NCI-H1417 treated with DMSO at 0.1 percent for 48 hours (cell line): ENCODE measurements at regions not wholly inside any gene's neighbourhood (a gene's known extent, or its start where the extent isn't known, plus 50 kb on each side); places are given as distances from the start of the nearest gene placed in this dataset.

ENCODE experiments used
- DNase-seq: peaks from one replicate; lab custom pipeline; 2025; lab: John Stamatoyannopoulos, UW

DNA sequence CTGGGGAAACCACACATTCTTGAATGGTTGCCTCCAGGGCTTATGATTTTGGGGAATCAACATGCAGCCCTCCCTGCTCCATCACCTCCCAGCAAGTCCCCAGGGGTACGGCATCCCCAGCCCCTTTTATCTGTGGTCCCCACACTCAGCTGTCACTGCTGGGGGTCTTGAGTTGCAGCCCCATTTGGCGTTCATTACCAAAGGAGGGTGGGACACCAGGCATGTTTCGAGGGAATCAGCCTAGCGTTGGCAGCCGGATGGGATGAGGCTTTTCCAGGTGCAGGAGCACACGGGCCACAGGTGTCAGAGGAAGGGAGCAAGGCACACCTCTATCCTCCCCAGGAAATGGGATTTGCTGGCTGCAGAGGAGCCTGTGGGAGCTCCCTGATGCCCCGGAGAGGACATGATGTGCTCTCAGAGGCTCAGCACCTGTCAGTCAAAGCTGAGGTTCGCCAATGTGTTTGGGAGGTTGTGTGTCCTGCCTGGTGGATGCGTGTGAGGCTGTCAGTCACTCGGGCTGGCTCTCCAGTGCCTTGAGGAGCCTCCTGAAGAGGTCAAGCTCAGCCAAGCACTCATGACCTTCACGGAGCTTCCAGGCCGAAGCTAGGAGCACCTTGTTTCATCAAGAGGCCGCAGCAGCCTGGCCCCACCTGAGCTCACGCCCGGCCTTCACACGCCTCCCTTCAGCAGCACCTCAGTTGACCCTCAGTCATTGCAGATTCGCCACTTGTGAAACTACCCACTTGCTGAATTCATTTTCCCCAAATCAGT is 95.0 kb downstream of the ERMARD start:
- DNase-seq, result no peak

DNA sequence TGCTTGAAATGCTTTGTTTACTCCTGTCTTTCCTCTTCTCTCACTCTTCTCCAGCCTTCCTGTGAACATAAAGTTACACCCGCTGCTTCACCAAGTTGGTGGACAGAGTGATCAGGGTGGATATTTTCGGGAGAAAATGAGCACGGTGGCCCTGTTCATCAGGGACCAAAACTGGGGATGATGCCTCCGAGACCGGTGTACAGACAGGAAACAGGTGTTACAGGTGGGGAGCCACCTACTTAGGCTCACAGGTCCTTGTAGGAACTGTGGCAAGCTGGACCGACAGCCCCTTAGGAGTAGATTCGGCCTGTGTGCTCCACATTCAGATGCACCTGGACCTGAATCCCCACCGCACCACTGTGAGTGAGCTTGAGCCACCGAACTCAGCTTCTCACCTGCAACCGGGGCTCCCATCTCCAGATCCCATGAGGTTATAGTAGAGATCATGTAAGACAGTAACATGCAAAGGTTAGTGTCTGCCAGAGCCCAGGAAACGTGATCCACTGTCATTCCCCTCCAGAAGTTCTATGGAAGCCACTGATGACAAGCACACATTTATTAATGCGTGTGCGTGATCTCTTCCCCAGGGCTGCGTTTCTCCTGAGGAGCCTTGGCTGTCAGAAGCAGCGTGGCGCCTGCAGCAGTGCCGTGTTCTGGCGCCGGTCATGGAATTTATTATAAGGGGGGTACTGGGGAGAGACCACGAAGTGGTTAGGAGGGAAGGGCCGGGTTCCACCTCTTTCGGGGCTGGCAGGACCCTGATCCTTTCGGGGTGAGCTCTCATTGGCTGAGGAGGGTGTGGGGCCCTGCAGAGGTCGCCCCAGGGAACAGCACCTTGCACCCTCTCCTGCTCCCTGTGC is 94.2 kb downstream of the ERMARD start:
- no peak for DNase-seq

DNA sequence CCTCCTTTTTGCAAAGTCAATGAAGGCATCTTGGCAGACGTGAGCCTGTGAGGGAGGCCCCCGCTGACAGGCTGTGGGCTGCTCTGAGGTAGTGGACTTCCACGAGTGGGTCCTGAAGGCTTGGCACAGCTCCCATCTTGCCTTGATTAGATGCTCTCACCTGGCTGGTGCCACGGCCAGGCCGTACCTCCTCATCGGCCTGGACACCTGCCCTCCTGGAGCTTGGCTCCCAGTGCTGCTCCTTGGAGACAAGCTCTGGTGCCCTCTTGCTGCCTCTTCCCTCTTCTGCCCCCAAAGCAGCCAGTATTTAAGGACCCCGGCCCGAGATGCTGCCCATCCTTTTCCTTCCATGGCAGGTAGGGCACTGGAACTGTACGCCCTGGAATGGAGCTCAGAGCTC is 93.5 kb downstream of the ERMARD start:
- DNase-seq, result no peak

DNA sequence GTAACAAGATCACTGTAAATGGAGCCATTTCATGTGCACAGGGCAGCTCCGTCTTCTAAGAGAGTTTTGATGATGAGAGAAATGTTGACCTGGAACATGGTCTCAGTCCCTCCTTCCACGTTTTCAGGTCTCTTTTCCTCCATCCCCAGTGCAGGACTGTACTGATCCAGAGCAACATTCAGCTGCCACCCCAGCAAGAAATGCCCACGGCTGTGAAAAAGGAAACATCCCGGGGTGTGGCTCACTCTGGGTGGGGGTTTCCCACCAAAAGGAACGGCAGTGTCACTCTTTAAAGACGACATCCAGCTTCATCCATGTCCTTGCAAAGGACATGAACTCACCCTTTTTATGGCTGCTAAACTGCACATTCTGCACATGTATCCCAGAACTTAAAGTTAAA is 92.6 kb downstream of the ERMARD start:
- no peak for DNase-seq

DNA sequence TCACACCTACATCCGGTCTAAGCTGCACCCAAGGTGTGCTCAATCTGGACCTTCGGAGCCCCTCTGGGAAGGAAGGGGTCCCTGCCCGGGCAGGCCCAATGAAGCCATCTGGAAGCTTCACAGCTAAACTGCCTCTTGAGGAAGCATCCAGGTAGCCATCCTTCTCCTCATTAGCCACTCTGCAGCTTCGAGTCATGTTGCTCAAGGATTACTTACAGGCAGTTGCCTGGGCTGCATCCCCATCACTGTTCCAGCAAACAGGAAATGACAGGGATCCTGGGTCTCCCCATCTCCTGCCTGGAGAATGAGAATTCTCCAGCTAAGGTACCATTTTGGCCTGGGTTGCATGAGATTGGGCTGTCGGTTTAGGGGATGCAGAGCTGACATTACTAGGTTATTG is 91.7 kb downstream of the ERMARD start:
- no peak for DNase-seq

DNA sequence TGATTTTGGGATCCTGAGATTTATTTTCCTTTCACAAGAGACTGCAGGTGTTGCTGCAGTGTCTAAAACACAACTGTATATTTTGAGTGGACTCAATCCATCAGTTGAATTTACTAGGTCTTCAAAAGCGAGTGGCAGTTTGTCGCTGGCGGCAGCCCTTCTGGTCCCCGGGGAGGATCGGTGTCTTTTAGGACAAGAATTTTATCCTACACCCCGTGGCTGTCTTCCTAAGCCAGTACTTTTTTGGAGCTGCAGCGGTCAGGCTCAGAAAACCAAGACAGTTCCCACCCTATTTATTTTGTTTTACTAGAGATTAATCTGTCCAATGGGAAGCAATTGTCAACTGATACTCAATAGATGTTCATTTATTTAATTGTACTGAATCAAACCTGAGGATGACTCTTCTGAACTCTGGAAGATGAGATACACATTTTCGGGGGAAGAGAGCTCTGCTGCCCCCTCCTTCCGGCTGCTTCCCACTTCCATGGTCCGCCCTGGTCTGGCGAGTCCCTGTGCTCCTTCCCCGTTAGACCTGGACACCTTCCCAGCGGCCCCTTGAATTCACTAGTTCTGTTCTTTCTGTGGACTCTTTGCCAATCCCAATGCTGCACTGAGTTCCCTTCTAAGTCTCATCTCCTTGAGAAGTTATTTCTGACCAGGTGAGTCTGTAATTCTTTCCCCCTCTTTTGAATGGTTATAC is 90.6 kb downstream of the ERMARD start:
- DNase-seq, result no peak

DNA sequence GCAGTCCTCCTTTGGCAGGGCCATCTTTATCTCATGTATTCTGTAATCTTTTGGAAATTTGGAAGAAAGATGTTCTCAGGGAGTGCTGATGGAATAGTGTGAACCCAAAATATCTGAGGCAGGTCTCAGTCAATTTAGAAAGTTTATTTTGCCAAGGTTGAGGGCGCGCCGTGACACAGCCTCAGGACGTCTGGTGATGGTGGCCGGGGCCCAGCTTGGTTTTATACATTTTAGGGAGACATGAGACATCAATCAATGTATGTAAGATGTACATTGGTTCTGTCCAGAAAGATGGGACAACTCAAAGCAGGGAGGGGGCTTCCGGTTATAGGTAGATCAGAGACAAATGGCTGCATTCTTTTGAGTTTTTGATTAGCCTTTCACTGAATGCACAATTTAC is 89.8 kb downstream of the ERMARD start:
- DNase-seq, result no peak

DNA sequence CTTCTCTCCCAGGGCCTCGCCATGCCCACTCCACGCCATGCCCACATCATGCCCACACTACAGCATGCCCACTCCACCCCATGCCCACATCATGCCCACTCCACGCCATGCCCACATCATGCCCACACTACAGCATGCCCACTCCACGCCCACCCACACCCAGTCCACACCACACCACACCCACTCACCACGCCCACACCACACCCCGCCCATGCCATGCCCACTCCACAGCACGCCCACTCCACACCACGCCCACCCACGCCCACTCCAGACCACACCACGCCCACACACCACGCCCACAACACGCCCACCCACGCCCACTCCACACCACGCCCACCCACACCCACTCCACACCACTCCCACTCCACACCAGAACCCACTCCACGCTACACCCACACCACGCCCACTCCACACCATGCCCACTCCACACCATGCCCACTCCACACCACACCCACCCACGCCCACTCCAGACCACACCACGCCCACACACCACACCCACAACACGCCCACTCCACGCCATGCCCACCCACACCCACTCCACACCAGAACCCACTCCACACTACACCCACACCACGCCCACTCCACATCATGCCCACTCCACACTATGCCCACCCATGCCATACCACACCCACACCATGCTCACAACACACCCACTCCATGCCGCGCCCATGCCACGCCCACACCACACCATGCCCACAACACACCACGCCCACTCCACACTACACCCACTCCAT is 88.6 kb downstream of the ERMARD start:
- DNase-seq, result no peak

DNA sequence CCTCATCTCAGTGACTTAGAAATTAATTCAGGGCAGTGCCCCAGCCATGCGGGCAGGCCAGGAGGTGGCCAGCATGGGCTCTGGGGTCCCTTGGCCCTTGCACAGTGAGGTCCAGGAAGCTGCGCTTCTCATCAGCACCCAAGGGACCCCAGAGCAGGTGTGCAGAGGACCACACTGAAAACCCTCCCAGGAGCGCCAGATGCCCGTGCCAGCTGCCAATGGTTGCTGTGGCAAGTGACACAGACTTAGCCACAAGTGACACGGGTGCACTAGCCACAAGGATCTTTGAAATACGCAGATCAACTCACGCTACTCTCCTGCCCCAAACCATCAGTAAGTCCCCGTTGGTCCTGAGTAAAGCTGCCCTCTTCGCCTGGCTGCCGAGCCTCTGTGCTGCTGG is 88.1 kb downstream of the ERMARD start:
- DNase-seq, result no peak

DNA sequence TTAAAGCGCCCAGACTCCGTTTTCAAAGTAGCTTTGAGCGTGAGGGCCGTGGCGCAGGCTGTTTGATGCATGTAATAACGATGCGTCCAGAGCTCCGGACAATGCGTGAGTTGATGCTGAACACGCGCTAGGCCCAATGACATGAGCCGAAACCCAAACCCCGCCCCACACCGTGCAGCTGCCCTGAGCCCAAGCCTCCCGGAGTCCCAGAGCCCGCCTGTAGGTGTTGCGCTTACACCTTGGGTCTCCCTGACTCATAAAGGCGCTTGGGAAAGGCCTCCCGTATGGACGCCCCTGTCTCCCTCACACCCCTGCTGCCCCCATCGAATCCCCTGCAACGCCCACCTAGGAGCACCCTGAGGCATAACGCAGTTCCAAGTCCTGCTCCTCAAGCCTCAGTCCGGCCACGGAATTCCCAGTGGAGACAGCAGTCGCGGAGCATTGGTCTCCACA is 87.6 kb downstream of the ERMARD start:
- DNase-seq, result no peak

DNA sequence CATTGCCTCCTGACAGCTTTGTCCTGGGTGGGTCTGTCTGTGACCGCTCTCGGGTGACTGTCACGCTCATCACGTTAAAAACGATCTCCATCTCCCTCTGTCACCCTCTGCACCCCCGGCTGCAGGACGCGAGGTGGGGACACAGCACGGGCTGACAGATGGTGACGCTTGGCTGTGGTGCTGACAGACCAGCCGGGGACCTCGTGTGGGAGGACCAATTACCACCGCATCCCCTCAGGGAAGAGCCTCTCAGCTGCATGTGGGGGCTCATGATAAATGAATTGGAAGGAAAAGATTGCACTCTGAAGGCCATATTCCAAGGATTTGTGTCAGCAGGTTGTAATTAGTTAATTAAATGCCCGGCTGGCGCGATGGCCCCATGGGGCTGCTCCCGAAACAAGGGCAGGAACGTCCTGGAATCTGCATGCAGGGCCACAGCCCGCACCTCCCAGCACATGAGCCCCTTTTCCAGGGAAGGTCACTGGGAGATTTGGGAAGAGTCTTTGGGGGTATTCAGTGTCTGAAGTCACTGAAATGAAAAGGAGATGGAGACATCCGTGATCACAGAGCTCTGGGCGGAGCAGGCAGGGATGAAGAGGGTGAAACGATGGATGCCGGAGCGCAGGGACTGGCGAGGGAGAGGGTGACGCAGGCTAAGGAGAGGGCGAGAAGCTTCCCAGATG is 87.1 kb downstream of the ERMARD start:
- no peak for DNase-seq

DNA sequence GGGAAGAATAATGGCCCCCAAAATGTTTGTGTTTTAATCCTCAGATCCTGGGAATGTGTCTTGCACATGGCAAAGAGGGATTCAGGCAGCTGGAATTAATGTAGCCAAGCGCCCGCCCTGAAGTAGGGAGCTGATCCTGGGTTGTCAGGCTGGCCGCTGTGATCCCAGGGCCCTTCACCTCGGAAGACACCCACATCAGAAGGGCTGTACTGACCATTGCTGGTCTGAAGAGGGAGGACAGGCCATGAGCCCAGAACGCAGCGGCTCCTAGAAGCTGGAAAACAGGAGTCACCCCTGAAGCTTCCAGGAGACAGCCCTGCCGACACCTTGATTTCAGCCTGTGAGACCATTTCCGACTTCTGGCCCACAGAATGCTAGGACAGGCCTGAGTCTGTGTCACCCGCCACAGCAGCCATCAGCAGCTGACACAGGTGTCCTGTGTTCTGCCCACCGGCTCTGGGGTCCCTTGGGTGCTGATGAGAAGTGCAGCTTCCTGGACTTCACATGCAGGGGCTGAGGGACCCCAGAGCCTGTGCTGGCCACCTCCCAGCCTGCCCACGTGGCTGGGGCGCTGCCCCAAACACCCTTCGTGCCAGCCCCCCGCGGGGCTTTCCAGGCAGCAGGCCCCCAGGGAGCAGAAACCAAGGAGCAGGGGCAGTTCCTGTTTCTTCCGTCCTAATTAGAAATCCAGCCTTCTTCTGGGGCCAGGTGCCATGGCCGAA is 86.3 kb downstream of the ERMARD start:
- DNase-seq, result no peak

DNA sequence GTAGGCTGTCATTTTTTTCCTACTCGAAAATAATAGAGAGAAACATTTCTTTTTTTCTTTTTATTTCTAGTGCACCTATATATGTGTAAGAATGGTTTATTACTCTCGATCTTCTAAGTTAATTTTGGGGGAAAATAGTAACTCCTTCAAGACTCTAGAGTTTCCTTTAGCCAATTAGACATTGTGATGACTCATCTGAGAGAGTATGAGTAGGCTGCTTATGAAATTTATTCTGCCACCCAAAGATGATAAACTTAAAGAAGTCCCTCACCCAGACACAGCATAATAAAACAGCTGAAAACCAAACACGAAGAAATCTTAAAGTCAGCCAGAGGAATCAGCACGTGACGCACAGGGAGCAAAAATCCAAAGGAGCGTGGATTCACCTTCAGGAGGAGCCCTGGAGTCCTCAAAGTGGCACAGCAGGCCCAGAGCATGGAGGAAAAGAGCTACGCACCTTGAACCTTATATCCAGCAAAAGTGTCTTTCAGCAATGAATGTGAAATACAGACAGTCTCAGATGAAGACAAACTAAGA is 81.9 kb downstream of the ERMARD start:
- DNase-seq, result no peak

DNA sequence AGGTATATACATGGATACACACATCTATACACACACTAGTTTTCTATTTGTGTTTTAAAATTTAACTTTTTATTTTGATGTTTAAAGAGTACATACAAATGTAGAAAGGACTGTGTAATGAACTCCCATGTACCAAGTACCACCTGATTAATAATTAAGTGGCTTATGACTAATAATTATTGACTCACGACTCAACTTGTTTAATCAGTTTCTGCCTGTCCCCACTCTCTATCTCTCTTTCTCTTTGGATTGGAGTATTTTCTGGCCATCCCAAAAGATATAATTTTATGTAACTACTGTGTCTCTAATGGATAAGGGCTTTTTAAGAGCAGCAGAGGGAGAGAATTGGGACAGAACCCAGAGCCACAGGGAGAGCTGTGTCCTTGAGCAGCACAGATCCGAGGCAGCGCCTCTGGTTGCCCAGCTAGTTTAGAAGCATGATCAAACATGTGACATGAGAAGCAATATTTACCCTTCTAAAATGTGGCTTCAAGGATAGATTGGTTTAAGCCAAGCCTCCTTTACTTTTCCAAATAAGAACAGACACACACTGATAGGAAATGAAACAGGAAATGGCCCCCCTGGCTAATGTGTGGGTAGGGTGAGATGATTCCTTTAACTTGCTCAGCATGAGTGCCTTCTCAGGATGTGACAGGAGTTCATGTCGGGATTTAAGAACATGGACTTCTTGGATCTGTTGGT is 81.0 kb downstream of the ERMARD start:
- DNase-seq, result no peak

DNA sequence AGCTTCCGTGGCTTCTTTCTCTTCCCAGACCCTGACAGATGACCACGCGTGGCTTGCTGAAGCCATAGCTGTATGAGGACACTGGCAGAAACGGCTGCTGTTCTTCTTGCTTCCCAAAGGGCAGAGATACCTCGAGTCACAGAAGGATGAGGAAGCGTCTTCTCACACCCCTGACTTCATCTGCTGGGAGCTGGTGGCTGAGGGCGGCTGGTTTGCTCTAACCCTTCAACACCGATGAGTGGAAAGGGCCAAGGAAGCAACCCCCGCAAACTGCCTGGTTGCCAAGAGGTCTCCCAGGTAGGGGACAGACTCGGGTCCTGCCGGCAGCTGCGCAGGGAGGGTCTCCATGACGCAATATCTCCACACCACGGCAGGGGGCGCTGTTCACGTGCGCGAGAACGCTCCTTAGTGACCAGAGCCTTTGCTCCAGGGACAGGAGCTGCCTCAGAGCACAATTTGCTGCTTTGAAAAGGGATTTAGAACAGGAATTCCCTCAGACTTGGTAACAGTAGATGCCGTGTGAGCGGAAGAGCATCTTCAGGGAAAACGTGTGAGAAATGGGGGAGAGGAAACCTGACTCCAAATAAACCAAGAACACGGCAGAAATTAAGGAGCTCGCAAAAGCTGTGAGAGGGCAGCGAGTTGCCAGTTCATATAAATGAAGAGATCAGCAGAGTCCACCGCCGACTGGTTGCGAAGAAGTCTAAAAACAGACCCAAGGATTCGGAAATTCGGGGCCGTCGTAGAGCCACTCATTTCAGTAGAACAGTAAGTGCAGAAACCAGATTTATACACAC is 80.2 kb downstream of the ERMARD start:
- peak; percentile 36 for DNase-seq
